ENCODE measurements at regions not wholly inside any gene's neighbourhood (a gene's known extent, or its start where the extent isn't known, plus 50 kb on each side); places are given as distances from the start of the nearest gene placed in this dataset.

DNA sequence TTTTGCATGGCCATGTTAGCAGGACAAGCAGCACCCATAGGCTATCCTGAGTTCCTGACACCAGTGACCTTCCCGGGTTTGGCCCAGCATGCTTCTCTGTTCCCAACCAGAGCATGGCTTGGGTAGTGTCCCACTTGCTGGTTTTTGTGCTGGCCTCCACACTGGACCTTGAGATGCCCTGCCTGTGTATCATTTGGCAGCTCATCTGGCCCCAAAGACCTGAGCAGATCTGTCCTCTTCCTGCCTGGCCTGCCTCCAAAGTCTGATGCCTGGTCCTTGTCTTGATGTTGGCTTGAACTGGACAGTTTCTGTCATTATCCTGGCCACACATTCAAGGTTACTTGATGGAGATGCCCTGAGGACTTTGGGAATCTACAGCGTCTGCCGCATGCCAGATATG is 590.7 kb upstream of the KLF4 start:
- DNase-seq (no peak), ATAC-seq (ENCODE audit: low FRiP score) (no peak)
- Histone ChIP-seq H3K36me3 (ENCODE audit: control insufficient read depth in 1 of 2, insufficient read depth in 2 of 2, low read length in 1 of 2) (no peaks in the 10 kb centered on the region), H3K4me3 (ENCODE audit: low read length in 2 of 2) (no peak overlapping the region), H3K27me3 (ENCODE audit: control insufficient read depth in 1 of 2, insufficient read depth in 2 of 2, low read length in 1 of 2) (no peaks in the 10 kb centered on the region), H3K27ac (ENCODE audit: low read depth in 1 of 2, low read length in 2 of 2) (no peak overlapping the region), H3K4me1 (ENCODE audit: control insufficient read depth in 1 of 2, insufficient read depth in 2 of 2, low read length in 2 of 2) (no peaks in the 10 kb centered on the region), H3K9me3 (ENCODE audit: control insufficient read depth, low read length) (no peaks in the 10 kb centered on the region)
- intact Hi-C loops (cut with DNase I), result no loop called here
- 94% methylated on average over 3 of the region's 3 CpGs for WGBS, 2 donors

DNA sequence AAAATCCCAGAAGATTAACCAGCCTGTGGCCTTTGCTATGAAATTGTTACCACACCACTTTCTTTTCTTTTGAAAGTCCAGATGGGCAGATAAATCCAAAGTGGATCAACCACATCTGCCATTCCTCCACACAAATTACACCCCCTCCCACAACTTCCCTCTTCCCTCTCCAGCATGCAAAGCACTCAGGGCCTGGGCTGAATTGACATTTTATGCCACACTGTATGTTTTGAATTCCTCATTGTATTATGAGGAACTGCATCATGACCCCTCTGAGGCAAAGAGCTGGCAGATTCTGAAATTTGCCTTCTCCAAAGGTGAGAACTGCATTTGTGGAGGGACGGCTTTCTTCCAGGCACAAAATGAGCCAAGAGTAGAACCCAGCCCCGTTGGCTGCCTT is 589.2 kb upstream of the KLF4 start:
- H3K27me3 ChIP-seq (ENCODE audit: control insufficient read depth in 1 of 2, insufficient read depth in 2 of 2, low read length in 1 of 2), result no peaks in the 10 kb centered on the region
- H3K27ac ChIP-seq (ENCODE audit: low read depth in 1 of 2, low read length in 2 of 2), result no peak overlapping the region
- H3K4me1 ChIP-seq (ENCODE audit: control insufficient read depth in 1 of 2, insufficient read depth in 2 of 2, low read length in 2 of 2), result no peaks in the 10 kb centered on the region
- intact Hi-C loops (cut with DNase I), result no loop called here
- ATAC-seq (ENCODE audit: low FRiP score) (no peak), DNase-seq (no peak)
- no peaks in the 10 kb centered on the region for H3K9me3 ChIP-seq (ENCODE audit: control insufficient read depth, low read length)
- H3K4me3 ChIP-seq (ENCODE audit: low read length in 2 of 2), result no peak overlapping the region
- H3K36me3 ChIP-seq (ENCODE audit: control insufficient read depth in 1 of 2, insufficient read depth in 2 of 2, low read length in 1 of 2), result no peaks in the 10 kb centered on the region
- WGBS, 2 donors, result 88 to 96% methylated on average over 2 of the region's 2 CpGs

- DNase-seq (peak in 1 of 2 donors; percentile 62), ATAC-seq (ENCODE audit: low FRiP score) (no peak)
- WGBS, 2 donors, result 83 to 86% methylated on average over 8 of the region's 8 CpGs
Observed at GRCh38 chr9:108078375-108078774, 588.8 kb upstream of the KLF4 start.

DNA sequence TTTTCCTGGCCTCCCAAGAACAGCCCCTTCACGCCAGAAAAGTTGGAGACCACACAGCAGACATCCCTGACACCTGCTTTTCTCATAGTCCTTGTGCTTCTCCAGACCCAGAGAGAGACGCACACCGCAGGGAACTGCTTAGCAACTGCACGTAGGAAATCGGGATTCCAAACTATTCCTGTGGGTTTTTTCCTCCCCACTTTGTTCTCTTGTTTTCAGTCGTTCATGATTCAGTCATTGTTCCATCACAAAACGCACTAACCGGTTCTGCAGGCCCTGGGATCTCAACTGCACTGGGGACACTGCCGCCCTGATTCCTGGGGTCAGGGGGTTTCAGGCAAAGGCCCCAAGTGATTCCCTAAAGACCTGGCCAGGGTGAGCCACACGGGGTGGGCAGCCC is 588.0 kb upstream of the KLF4 start:
- ATAC-seq (ENCODE audit: low FRiP score) (no peak), DNase-seq (no peak)
- H3K27me3 ChIP-seq (ENCODE audit: control insufficient read depth in 1 of 2, insufficient read depth in 2 of 2, low read length in 1 of 2), result no peaks in the 10 kb centered on the region
- H3K9me3 ChIP-seq (ENCODE audit: control insufficient read depth, low read length), result no peaks in the 10 kb centered on the region
- intact Hi-C loops (cut with DNase I), result no loop called here
- no peaks in the 10 kb centered on the region for H3K4me1 ChIP-seq (ENCODE audit: control insufficient read depth in 1 of 2, insufficient read depth in 2 of 2, low read length in 2 of 2)
- no peaks in the 10 kb centered on the region for H3K36me3 ChIP-seq (ENCODE audit: control insufficient read depth in 1 of 2, insufficient read depth in 2 of 2, low read length in 1 of 2)
- WGBS, 2 donors, result 90 to 92% methylated on average over 10 of the region's 10 CpGs
- no peak overlapping the region for H3K27ac ChIP-seq (ENCODE audit: low read depth in 1 of 2, low read length in 2 of 2)
- no peak overlapping the region for H3K4me3 ChIP-seq (ENCODE audit: low read length in 2 of 2)

More at GRCh38 chr9:108078375-108078774, 588.8 kb upstream of the KLF4 start:
- Histone ChIP-seq H3K27ac (ENCODE audit: low read depth in 1 of 2, low read length in 2 of 2) (no peak overlapping the region), H3K4me3 (ENCODE audit: low read length in 2 of 2) (no peak overlapping the region), H3K36me3 (ENCODE audit: control insufficient read depth in 1 of 2, insufficient read depth in 2 of 2, low read length in 1 of 2) (no peaks in the 10 kb centered on the region), H3K27me3 (ENCODE audit: control insufficient read depth in 1 of 2, insufficient read depth in 2 of 2, low read length in 1 of 2) (no peaks in the 10 kb centered on the region), H3K9me3 (ENCODE audit: control insufficient read depth, low read length) (no peaks in the 10 kb centered on the region), H3K4me1 (ENCODE audit: control insufficient read depth in 1 of 2, insufficient read depth in 2 of 2, low read length in 2 of 2) (no peaks in the 10 kb centered on the region)
- intact Hi-C loops (cut with DNase I), result no loop called here

- DNase-seq (no peak), ATAC-seq (ENCODE audit: low FRiP score) (no peak)
- intact Hi-C loops (cut with DNase I), result no loop called here
- Histone ChIP-seq H3K9me3 (ENCODE audit: control insufficient read depth, low read length) (no peaks in the 10 kb centered on the region), H3K36me3 (ENCODE audit: control insufficient read depth in 1 of 2, insufficient read depth in 2 of 2, low read length in 1 of 2) (no peaks in the 10 kb centered on the region), H3K4me1 (ENCODE audit: control insufficient read depth in 1 of 2, insufficient read depth in 2 of 2, low read length in 2 of 2) (no peaks in the 10 kb centered on the region), H3K27me3 (ENCODE audit: control insufficient read depth in 1 of 2, insufficient read depth in 2 of 2, low read length in 1 of 2) (no peaks in the 10 kb centered on the region), H3K4me3 (ENCODE audit: low read length in 2 of 2) (no peak overlapping the region), H3K27ac (ENCODE audit: low read depth in 1 of 2, low read length in 2 of 2) (no peak overlapping the region)
- 89 to 90% methylated on average over 5 of the region's 5 CpGs for WGBS, 2 donors
Observed at GRCh38 chr9:108074900-108075299, 585.3 kb upstream of the KLF4 start.

GRCh38 chr9:108073823-108074222 is 584.3 kb upstream of the KLF4 start:
- WGBS, 2 donors, result 76 to 79% methylated on average over 6 of the region's 6 CpGs
- no peaks in the 10 kb centered on the region for H3K9me3 ChIP-seq (ENCODE audit: control insufficient read depth, low read length)
- no peak overlapping the region for H3K27ac ChIP-seq (ENCODE audit: low read depth in 1 of 2, low read length in 2 of 2)
- intact Hi-C loops (cut with DNase I), result no loop called here
- H3K36me3 ChIP-seq (ENCODE audit: control insufficient read depth in 1 of 2, insufficient read depth in 2 of 2, low read length in 1 of 2), result no peaks in the 10 kb centered on the region
- H3K4me1 ChIP-seq (ENCODE audit: control insufficient read depth in 1 of 2, insufficient read depth in 2 of 2, low read length in 2 of 2), result no peaks in the 10 kb centered on the region
- no peak overlapping the region for H3K4me3 ChIP-seq (ENCODE audit: low read length in 2 of 2)
- no peak for DNase-seq
- ATAC-seq (ENCODE audit: low FRiP score), result no peak
- H3K27me3 ChIP-seq (ENCODE audit: control insufficient read depth in 1 of 2, insufficient read depth in 2 of 2, low read length in 1 of 2), result no peaks in the 10 kb centered on the region

DNA sequence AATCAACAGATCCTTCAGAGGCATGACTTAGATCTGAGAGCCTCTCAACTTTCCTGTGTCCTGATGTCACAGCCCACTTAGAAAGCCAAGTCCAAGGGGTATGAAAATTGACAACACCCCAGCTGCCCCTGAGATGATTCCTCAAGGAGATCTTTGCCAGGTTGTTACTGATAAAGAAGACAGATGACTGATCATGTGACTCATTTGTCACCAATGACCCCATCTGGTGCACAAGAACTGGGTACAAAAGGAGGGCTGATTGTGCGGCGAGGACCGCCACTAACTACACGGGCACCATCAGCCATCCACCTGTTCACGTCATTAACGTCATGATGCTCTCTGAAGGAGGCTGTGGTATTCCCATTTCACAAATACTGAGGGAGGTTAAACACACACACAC is 583.2 kb upstream of the KLF4 start:
- ATAC-seq (ENCODE audit: low FRiP score) (no peak), DNase-seq (no peak)
- WGBS, 2 donors, result 93 to 94% methylated on average over 6 of the region's 6 CpGs
- Histone ChIP-seq H3K27ac (ENCODE audit: low read depth in 1 of 2, low read length in 2 of 2) (no peak overlapping the region), H3K36me3 (ENCODE audit: control insufficient read depth in 1 of 2, insufficient read depth in 2 of 2, low read length in 1 of 2) (no peaks in the 10 kb centered on the region), H3K27me3 (ENCODE audit: control insufficient read depth in 1 of 2, insufficient read depth in 2 of 2, low read length in 1 of 2) (no peaks in the 10 kb centered on the region), H3K4me3 (ENCODE audit: low read length in 2 of 2) (no peak overlapping the region), H3K4me1 (ENCODE audit: control insufficient read depth in 1 of 2, insufficient read depth in 2 of 2, low read length in 2 of 2) (no peaks in the 10 kb centered on the region), H3K9me3 (ENCODE audit: control insufficient read depth, low read length) (no peaks in the 10 kb centered on the region)
- intact Hi-C loops (cut with DNase I), result no loop called here

- Histone ChIP-seq H3K27me3 (ENCODE audit: control insufficient read depth in 1 of 2, insufficient read depth in 2 of 2, low read length in 1 of 2) (no peaks in the 10 kb centered on the region), H3K4me1 (ENCODE audit: control insufficient read depth in 1 of 2, insufficient read depth in 2 of 2, low read length in 2 of 2) (no peaks in the 10 kb centered on the region), H3K27ac (ENCODE audit: low read depth in 1 of 2, low read length in 2 of 2) (no peak overlapping the region), H3K4me3 (ENCODE audit: low read length in 2 of 2) (no peak overlapping the region), H3K36me3 (ENCODE audit: control insufficient read depth in 1 of 2, insufficient read depth in 2 of 2, low read length in 1 of 2) (no peaks in the 10 kb centered on the region), H3K9me3 (ENCODE audit: control insufficient read depth, low read length) (no peaks in the 10 kb centered on the region)
- no peak for ATAC-seq (ENCODE audit: low FRiP score)
- 94 to 97% methylated on average over 5 of the region's 5 CpGs for WGBS, 2 donors
- DNase-seq, result no peak
- intact Hi-C loops (cut with DNase I), result no loop called here
Observed at GRCh38 chr9:108070861-108071260, 581.3 kb upstream of the KLF4 start.

DNA sequence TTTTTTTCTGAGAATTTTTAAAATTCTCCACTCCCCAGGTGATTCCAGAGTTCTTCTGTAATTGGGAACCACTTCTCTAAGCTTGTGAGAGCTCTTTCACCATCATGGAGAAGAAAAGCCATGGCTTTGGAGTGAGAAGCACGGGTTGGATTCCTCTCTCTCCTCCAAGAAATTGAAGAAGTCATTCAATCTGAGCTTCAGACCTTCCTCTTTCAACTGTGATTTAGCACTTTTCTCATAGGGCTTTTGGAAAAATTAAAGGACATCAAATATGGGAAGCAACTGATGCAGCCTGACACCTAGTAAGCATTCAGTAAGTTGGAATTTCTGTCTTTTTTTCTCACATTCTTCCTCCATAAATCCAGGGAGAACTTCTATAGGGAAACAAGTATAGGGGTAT is 580.4 kb upstream of the KLF4 start:
- Histone ChIP-seq H3K27me3 (ENCODE audit: control insufficient read depth in 1 of 2, insufficient read depth in 2 of 2, low read length in 1 of 2) (no peaks in the 10 kb centered on the region), H3K36me3 (ENCODE audit: control insufficient read depth in 1 of 2, insufficient read depth in 2 of 2, low read length in 1 of 2) (no peaks in the 10 kb centered on the region), H3K4me3 (ENCODE audit: low read length in 2 of 2) (no peak overlapping the region), H3K9me3 (ENCODE audit: control insufficient read depth, low read length) (no peaks in the 10 kb centered on the region), H3K4me1 (ENCODE audit: control insufficient read depth in 1 of 2, insufficient read depth in 2 of 2, low read length in 2 of 2) (no peaks in the 10 kb centered on the region), H3K27ac (ENCODE audit: low read depth in 1 of 2, low read length in 2 of 2) (no peak overlapping the region)
- DNase-seq, result no peak
- intact Hi-C loops (cut with DNase I), result no loop called here
- 82 to 87% methylated on average over 1 of the region's 1 CpG for WGBS, 2 donors
- no peak for ATAC-seq (ENCODE audit: low FRiP score)
